Activated T-helper 1 cell treated with Interleukin-2 at 50 U/mL for 16 hours (primary cell): ENCODE measurements at regions not wholly inside any gene's neighbourhood (a gene's known extent, or its start where the extent isn't known, plus 50 kb on each side); places are given as distances from the start of the nearest gene placed in this dataset.

Source experiments
- DNase-seq: peaks from one replicate; pipeline ENCODE4 v3.0.0-alpha.2; 2020; ENCODE audit warnings: low read depth

GRCh38 chr2:128901572-128902391 is 583.1 kb upstream of the HS6ST1 start:
- no peak for DNase-seq

DNA sequence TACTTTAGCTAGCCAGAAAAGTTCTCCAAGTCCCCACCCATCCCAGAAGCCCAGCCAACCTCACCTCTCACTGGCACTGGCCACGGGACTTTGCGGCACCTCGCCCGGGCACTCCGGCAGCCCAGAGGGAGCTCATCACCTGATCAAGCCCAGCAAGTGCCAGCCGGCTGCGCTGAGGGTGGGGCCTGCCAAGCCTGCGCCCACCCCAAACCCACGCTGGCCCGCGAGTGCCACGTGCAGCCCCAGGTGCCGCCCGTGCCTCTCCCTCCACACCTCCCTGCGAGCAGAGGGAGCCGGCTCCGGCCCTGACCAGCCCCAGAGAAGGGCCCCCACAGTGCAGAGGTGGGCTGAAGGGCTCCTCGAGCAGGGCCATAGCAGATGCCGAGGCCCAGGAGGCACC is 585.0 kb upstream of the HS6ST1 start:
- DNase-seq, result no peak

GRCh38 chr2:128911276-128911675 is 592.6 kb upstream of the HS6ST1 start:
- no peak for DNase-seq

- no peak for DNase-seq
Observed at GRCh38 chr2:128914320-128914719, 595.7 kb upstream of the HS6ST1 start.

DNA sequence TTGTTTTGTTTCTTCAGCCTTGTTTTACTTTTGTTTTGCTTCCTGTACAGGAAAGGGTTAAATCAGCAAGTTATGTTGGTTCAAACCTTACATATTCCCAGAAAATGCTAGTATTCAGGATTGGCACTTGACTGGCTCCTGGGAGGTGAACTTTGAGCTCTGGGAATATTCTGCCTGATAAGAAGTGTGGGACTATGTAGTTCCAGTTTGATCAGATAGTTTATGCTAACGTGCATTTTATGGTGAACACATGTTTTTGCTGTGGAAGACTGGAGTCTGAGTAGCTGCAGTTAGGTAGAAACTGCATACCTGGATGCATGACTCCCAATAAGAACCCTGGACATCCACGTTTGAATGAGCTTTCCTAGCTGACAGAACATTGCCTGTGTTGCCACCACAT is 603.1 kb upstream of the HS6ST1 start:
- no peak for DNase-seq

GRCh38 chr2:128922154-128922553 is 603.5 kb upstream of the HS6ST1 start:
- DNase-seq, result no peak

GRCh38 chr2:128925631-128926030 is 607.0 kb upstream of the HS6ST1 start:
- DNase-seq, result no peak

DNA sequence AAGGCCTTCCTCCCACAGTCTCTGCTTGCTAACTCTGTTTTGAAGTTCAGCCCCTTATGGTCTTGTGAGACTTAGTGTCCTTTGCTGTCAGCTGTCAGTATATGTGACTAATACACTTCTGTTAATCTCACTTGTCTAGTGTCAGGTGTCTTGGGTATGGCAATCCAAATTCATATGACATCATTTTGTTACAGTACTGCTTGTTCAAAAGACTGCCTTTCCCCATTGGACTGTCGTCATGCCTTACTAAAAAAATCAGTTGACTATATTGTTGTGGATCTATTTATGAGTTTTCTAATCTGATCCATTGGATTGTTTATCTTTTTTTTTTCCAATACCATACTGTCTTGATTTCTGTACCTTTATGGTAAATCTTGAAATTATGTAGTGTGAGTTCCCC is 611.4 kb upstream of the HS6ST1 start:
- DNase-seq, result no peak

GRCh38 chr2:128940378-128940777 is 621.7 kb upstream of the HS6ST1 start:
- no peak for DNase-seq

GRCh38 chr2:128941751-128942150 is 623.1 kb upstream of the HS6ST1 start:
- DNase-seq, result no peak

GRCh38 chr2:128949360-128949759 is 630.7 kb upstream of the HS6ST1 start:
- DNase-seq, result no peak

DNA sequence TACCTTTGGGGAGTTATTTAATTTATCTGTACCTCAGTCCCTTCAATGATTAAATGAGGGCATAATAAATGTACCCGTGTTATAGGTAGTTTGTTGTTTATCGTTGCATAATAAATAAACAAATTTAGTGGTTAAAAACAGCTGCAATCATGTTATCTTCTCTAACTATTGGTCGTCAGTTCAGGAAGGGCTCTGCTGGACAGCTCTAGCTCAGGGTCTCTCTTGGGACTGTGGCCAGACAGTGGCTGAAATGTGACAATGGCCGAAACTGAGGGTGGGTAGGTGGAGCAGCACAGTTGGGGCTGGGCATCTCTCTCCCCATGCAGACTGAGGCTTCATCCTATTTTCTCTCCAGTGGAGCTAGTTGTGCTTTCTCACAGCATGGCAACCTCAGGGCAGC is 632.1 kb upstream of the HS6ST1 start:
- no peak for DNase-seq

DNA sequence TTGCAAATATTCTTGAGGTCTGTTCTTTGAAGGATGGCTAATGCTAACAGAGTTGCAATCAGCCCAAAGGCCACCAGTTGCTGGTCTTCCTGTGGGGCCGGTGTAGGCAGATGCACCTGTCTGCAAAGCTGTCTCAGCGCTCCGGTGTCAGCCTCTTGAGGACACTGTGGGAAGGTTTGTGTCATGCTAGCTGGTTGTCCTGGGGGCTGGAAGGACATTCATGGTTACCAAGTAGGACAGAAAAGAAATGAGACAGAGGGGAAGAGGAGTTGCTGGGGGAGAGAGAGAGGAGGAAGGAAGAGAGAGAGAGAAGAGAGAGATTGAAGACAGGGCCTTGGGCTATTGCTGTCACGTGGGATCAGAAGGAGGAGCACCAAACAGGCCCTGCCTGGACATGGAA is 639.6 kb upstream of the HS6ST1 start:
- DNase-seq, result no peak

DNA sequence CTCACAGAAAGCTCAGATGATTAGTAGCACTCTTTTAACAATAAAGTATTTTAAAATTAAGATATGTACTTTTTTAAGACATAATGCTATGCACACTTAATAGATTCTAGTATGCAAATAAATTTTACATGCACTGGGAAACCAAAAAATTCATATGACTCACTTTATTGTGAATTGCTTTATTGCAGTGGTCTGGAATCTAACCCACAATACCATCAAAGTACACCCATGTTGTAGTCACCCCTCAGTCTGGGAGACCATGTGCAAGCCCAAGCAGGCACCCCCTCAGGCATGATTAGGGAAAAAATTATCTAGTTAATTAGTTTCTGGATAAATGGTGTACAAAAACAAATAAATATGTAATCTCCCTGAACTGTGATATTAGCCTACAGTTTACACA is 649.0 kb upstream of the HS6ST1 start:
- DNase-seq, result no peak

DNA sequence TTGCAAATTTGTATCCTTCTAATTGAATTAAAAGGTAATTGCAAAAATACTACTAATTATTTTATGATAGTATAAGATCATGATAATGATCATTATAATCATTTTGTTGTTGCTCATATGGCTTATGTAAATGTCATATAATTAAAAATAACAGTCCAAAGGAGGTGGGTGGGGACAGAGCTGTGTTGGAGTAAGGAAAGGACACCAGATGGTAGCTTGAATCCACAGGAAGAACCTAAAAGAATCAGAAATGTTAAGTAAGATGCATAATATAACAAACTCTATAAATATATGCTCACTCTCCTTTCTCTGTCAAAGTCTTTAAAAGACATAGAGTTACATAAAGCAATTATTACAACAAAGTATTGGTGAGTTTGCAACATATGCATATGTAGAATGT is 650.7 kb upstream of the HS6ST1 start:
- DNase-seq, result no peak

GRCh38 chr2:128970332-128971116 is 651.9 kb upstream of the HS6ST1 start:
- no peak for DNase-seq

DNA sequence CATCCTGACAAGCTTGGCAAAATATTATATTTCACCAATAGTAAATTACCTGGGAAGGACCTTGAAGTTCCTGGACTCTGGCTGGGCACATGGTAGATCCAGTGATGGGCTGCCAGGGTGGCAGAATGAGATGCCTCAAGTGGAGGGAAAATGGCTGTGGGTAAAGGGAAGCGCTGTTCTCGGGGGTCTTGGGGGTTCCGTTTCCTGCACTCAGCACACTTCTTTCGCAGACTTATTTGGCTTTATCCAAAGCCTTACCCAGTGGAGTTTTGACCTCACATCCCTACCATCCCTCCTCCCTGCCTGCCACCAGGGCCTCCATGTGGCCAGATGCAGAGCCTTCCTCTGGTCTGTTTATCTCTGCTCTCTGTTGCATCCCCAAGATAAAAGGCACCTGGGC is 654.9 kb upstream of the HS6ST1 start:
- DNase-seq, result no peak

DNA sequence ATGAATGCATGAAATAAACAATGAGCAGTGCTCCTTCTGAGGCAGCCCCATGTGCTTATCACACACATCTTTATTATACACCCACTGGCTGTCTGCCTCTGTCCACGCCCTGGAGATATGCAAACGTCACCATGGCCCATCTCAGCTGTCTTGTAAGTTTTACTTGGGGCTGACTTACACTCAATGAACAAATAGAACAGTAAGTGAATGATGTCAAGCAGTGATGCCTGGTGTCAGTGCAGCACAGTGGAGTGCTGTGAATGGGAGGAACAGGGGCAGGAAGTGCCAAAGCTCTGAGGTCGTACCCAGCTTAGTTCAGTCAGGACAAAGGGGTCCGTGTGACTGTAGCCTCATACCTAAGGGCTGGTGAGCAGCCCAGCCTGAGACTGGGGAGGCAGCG is 659.5 kb upstream of the HS6ST1 start:
- no peak for DNase-seq

DNA sequence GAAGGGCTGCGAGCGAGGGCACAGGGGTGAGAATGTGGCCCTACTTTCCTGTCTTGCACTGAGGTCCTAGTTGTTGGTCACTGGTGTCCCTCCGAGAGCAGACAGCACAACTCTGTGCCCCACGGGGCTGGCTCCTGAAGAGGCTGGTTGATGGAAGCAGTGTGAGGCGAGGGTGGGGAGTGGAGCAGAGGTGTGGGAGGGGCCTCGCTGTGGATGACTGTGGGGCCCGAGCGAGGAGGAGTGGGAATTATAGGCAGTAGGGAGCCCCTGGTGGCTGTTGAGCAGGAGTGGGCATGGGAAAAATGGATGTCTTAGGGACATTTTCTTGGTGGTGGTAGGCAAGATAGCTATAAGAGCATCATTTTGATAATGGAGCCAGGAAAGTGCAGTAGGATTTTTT is 660.5 kb upstream of the HS6ST1 start:
- DNase-seq, result no peak

DNA sequence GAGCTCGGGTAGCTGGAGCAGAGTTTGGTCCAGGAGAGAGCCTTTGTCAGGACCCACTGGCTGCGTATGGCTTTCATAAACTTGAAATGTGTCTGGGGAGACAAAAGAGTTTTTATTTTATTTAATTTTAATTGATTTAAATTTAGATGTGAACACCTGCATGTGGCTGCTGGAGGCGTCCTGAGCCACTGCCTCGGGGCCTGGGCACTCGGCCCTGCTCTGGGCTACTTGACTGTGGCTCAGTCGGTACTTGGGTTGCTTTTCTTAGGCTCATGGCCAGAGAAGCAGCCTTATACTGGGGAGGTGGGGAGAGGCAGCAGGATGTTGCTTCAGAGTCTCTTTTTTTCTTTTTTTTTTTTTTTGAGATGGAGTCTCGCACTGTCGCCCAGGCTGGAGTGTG is 661.8 kb upstream of the HS6ST1 start:
- DNase-seq, result no peak

GRCh38 chr2:128981353-128981752 is 662.7 kb upstream of the HS6ST1 start:
- DNase-seq, result no peak

DNA sequence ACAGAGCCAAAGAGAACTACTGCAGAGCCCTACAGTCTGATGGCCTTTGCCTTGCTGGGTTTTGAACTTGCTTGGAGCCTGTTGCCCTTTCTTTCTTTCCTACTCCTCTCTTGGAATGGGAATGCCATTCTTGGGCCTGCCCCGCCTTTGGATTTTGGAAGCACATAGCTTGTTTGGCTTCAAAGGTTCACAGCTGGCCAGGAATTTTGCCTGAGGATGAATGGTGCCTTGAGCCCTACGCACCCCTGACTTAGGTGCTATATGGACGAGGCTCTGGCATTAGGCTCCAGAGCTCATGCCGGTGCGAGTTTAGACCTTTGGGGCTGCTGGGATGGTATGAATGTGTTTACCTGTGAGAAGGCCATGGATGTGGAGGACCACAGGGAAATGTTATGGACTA is 663.3 kb upstream of the HS6ST1 start:
- DNase-seq, result no peak

DNA sequence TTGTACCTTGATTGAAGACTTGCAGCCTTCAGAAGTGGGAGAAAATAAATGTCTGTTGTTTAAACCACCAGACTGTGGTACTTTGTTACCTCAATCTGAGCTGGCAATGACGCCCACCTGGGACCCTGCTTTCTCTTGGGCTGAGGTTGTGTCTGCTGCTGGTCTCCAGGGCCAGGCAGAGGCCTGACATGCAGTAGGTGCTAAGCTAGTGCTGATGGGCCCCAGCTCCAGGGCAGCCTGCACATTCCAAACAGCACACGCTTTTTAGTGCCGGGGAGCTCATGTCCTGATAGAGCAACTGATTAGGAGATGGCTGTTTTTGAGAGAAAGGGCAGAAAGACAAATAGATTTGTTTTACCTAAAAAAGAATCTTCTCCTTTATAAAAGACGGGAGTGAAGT is 664.0 kb upstream of the HS6ST1 start:
- DNase-seq, result no peak

- no peak for DNase-seq
Observed at GRCh38 chr2:128983094-128983493, 664.4 kb upstream of the HS6ST1 start.
